ENCODE measurements at regions not wholly inside any gene's neighbourhood (a gene's known extent, or its start where the extent isn't known, plus 50 kb on each side); places are given as distances from the start of the nearest gene placed in this dataset.

DNA sequence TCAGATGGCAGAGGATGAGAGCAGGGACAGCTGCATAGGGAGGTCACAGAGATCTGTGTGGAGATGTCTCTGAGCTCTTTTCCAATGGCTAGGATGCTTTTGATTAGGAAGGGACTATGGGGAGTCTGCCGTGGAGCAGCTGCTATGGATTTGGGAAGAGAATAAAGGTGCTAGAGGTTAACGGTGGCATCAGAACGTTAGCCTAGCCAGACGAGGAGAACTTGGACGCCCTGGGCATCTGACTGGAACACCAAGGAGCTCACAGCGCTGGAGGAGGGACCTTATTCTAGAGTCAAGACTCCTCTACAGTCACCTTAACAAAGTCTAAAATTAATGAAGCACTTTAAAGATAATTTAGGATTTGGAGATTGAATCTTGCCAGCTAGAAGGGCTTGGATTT lies 157.2 kb upstream of the B3GAT1 start:
- Histone ChIP-seq H3K9me2 (replicated peaks; ENCODE audit: low read depth, low read length) (no peaks in the 10 kb centered on the region), H2AFZ (ENCODE audit: low read length) (no peak overlapping the region), H3K9ac (ENCODE audit: low read depth, low read length, poor library complexity, severe bottlenecking) (no peak overlapping the region), H3K27me3 (ENCODE audit: insufficient read depth, low read length, poor library complexity, severe bottlenecking) (no peaks in the 10 kb centered on the region), H3K9me3 (ENCODE audit: insufficient read depth, low read depth, low read length) (peaks cover 17% of the 10 kb centered on the region; the same call in 1 of the 2 replicates), H3K36me3 (ENCODE audit: insufficient read depth, low read length) (no peaks in the 10 kb centered on the region), H3K4me3 (ENCODE audit: low read length, poor library complexity, severe bottlenecking) (no peak overlapping the region), H3K4me1 (ENCODE audit: insufficient read depth, low read length, poor library complexity, severe bottlenecking) (no peaks in the 10 kb centered on the region), H3K79me2 (ENCODE audit: insufficient read depth, low read length) (no peaks in the 10 kb centered on the region), H3F3A (ENCODE audit: low read depth) (no peaks in the 10 kb centered on the region), H4K20me1 (ENCODE audit: insufficient read depth, low read length, poor library complexity, severe bottlenecking) (no peaks in the 10 kb centered on the region), H3K4me2 (ENCODE audit: low read depth, low read length, poor library complexity, severe bottlenecking) (no peak overlapping the region)
- TF ChIP-seq EZH2phosphoT487 (IDR thresholded peaks at IDR 0.05; ENCODE audit: borderline replicate concordance) = no peak
- TF ChIP-seq, protein P1, sequence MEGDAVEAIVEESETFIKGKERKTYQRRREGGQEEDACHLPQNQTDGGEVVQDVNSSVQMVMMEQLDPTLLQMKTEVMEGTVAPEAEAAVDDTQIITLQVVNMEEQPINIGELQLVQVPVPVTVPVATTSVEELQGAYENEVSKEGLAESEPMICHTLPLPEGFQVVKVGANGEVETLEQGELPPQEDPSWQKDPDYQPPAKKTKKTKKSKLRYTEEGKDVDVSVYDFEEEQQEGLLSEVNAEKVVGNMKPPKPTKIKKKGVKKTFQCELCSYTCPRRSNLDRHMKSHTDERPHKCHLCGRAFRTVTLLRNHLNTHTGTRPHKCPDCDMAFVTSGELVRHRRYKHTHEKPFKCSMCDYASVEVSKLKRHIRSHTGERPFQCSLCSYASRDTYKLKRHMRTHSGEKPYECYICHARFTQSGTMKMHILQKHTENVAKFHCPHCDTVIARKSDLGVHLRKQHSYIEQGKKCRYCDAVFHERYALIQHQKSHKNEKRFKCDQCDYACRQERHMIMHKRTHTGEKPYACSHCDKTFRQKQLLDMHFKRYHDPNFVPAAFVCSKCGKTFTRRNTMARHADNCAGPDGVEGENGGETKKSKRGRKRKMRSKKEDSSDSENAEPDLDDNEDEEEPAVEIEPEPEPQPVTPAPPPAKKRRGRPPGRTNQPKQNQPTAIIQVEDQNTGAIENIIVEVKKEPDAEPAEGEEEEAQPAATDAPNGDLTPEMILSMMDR (conservative IDR thresholded peaks at IDR 0.05; ENCODE audit: low read length) = no peak

DNA sequence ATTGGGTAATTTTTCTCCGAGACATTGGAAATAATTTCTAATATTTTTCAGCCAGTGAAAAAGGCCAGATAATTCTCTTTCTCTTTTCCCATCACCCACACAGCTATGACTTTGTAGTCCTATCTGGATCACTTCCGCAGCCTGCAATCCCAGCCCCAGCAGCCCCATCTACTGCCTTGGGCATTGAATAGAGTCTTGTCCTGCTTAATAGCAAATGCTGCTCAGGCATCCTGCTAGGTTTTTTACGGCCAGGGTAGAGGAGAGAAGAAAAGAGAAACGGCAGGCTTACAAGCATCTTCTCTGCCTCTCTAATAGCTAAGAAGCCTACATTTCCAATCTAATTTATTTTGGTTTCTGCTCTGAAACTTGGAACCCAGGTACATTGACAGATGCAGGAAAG lies 154.3 kb upstream of the B3GAT1 start:
- Histone ChIP-seq H4K20me1 (ENCODE audit: insufficient read depth, low read length, poor library complexity, severe bottlenecking) (no peaks in the 10 kb centered on the region), H3K9me2 (replicated peaks; ENCODE audit: low read depth, low read length) (no peaks in the 10 kb centered on the region), H3K4me3 (ENCODE audit: low read length, poor library complexity, severe bottlenecking) (no peak overlapping the region), H3K9me3 (ENCODE audit: insufficient read depth, low read depth, low read length) (peaks cover 11% of the 10 kb centered on the region; the same call in 1 of the 2 replicates), H3K4me2 (ENCODE audit: low read depth, low read length, poor library complexity, severe bottlenecking) (no peak overlapping the region), H2AFZ (ENCODE audit: low read length) (no peak overlapping the region), H3K4me1 (ENCODE audit: insufficient read depth, low read length, poor library complexity, severe bottlenecking) (no peaks in the 10 kb centered on the region), H3K9ac (ENCODE audit: low read depth, low read length, poor library complexity, severe bottlenecking) (no peak overlapping the region), H3F3A (ENCODE audit: low read depth) (no peaks in the 10 kb centered on the region), H3K79me2 (ENCODE audit: insufficient read depth, low read length) (no peaks in the 10 kb centered on the region), H3K27me3 (ENCODE audit: insufficient read depth, low read length, poor library complexity, severe bottlenecking) (no peaks in the 10 kb centered on the region), H3K36me3 (ENCODE audit: insufficient read depth, low read length) (no peaks in the 10 kb centered on the region)
- no peak for TF ChIP-seq EZH2phosphoT487 (IDR thresholded peaks at IDR 0.05; ENCODE audit: borderline replicate concordance)
- TF ChIP-seq, protein P1 (conservative IDR thresholded peaks at IDR 0.05; ENCODE audit: low read length) = no peak

DNA sequence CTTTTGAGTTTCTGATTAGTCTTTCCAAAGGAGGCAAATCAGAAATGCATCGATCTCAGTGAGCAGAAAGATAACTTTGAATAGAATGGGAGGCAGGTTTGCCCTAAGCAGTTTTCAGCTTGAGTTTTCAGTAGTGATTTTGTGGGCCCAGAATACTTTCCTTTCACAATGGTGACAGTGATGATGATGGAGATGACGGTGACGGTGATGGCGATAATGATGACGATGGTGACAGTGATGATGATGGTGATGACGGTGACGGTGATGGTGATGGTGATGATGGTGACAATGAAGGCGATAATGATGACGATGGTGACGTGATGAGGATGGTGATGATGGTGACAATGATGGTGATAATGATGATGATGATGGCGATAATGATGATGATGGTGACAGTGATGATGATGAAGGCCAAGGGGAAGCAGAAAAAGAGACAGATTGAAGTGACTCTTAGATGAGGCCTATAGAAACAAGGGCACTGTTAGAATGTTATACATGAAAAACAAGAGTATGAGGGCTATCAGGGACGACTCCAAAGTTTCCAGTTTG lies 153.4 kb upstream of the B3GAT1 start:
- no peak overlapping the region for H3K4me3 ChIP-seq (ENCODE audit: low read length, poor library complexity, severe bottlenecking)
- peaks cover 11% of the 10 kb centered on the region; the same call in 1 of the 2 replicates for H3K9me3 ChIP-seq (ENCODE audit: insufficient read depth, low read depth, low read length)
- no peaks in the 10 kb centered on the region for H3K79me2 ChIP-seq (ENCODE audit: insufficient read depth, low read length)
- no peak overlapping the region for H3K4me2 ChIP-seq (ENCODE audit: low read depth, low read length, poor library complexity, severe bottlenecking)
- H3F3A ChIP-seq (ENCODE audit: low read depth) = no peaks in the 10 kb centered on the region
- H3K36me3 ChIP-seq (ENCODE audit: insufficient read depth, low read length) = no peaks in the 10 kb centered on the region
- no peaks in the 10 kb centered on the region for H3K4me1 ChIP-seq (ENCODE audit: insufficient read depth, low read length, poor library complexity, severe bottlenecking)
- no peak for TF ChIP-seq EZH2phosphoT487 (IDR thresholded peaks at IDR 0.05; ENCODE audit: borderline replicate concordance)
- TF ChIP-seq, protein P1 (conservative IDR thresholded peaks at IDR 0.05; ENCODE audit: low read length) = no peak
- H3K9ac ChIP-seq (ENCODE audit: low read depth, low read length, poor library complexity, severe bottlenecking) = no peak overlapping the region
- H3K27me3 ChIP-seq (ENCODE audit: insufficient read depth, low read length, poor library complexity, severe bottlenecking) = no peaks in the 10 kb centered on the region
- no peak overlapping the region for H2AFZ ChIP-seq (ENCODE audit: low read length)
- no peaks in the 10 kb centered on the region for H4K20me1 ChIP-seq (ENCODE audit: insufficient read depth, low read length, poor library complexity, severe bottlenecking)
- no peaks in the 10 kb centered on the region for H3K9me2 ChIP-seq (replicated peaks; ENCODE audit: low read depth, low read length)

All from Loucy (cell line).